ENCODE measurements at regions not wholly inside any gene's neighbourhood (a gene's known extent, or its start where the extent isn't known, plus 50 kb on each side); places are given as distances from the start of the nearest gene placed in this dataset.

DNA sequence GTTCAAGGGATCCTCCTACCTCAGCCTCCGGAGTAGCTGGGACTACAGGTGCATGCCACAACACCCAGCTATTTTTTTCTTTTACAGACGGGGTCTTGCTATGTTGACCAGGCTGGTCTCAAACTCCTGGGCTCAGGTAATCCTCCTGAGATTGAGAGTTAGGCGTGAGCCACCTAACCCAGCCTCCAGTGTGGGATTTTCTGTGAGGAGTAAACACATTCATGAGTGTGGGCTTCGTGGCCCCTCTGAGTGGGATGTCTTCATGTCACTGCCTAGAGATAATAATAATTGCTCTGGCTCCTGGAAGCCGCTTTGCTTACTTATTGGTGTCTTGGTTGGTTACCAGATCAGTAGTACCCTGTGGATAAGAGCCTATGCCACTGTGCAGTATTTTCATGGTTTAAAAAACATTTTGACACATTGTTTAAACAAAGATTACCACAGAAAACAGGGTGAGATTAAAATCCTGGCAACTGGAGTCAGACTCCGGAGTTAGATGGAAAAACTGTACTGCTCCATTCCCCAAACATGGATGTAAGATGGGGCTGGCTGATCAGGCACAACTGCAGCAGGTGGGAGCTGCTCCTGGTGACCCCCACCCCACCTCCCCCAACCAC lies 159.1 kb upstream of the RAB4A start:
- Histone ChIP-seq H3K4me1 (ENCODE audit: control insufficient read depth, insufficient read depth, low read length) (peaks cover 89% of the 10 kb centered on the region), H3K4me3 (ENCODE audit: low read length in 2 of 2) (no peak overlapping the region), H3K9ac (ENCODE audit: low read length in 2 of 2) (no peak overlapping the region), H3K27me3 (ENCODE audit: control insufficient read depth in 1 of 2, insufficient read depth in 2 of 2, low read length in 2 of 2) (no peaks in the 10 kb centered on the region), H3K27ac (ENCODE audit: low read length) (peak overlapping the region; percentile 94), H3K9me3 (ENCODE audit: control insufficient read depth in 2 of 2, low read length in 2 of 2) (no peaks in the 10 kb centered on the region), H3K36me3 (ENCODE audit: control insufficient read depth in 2 of 2, insufficient read depth in 2 of 2, low read length in 2 of 2) (no peaks in the 10 kb centered on the region)

DNA sequence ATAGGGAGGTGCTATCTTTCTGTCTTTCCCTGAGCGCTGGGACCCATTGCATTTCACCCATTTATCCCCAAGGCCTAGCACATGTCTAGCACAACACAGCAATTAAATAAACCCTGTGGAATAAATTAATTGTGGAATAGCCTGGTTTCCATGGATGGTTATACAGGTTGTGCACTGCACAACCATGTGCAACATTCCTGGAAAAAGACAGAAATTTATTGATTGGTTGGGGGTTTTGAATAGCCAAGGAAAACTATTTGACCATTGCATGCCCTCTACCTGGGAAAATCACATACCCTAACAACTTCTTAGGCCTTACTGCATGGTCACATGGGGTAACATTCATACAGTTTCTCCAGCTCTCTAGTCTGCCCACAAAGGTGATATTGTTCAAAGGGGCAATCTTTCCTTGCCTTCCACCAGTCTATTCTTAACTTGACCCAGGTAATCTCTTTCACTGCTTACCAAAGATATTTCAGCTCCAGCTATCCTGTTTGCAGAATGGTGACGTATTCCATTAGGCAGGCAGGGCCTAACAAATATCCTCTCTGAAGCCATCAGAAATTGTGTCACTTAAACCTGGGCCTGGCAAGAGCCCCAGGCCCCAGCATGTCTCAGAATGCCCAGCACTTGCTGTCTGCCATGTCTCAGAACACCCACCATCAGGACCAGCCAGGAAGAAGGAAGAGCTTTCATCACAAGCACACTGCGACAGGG lies 157.9 kb upstream of the RAB4A start:
- Histone ChIP-seq H3K27me3 (ENCODE audit: control insufficient read depth in 1 of 2, insufficient read depth in 2 of 2, low read length in 2 of 2) (no peaks in the 10 kb centered on the region), H3K4me3 (ENCODE audit: low read length in 2 of 2) (no peak overlapping the region), H3K9ac (ENCODE audit: low read length in 2 of 2) (no peak overlapping the region)

DNA sequence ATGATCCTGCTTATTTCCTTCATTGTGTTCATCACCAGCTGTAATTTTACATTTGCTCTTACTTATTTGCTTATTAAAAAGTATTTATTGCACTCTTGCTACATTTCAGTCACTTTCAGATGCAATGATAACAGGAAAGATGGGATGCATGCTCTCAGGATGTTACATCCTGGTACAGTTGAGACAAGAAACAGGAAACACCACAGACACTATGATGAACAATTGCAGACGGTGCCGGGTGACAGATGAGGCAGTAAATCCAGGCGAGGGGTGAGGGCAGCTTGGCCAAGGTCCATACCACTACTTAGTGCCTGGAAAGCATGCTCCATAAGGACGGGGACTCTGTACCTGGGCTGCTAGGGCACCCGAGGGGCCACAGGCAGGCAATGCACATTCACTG lies 156.6 kb upstream of the RAB4A start:
- Histone ChIP-seq H3K4me3 (ENCODE audit: low read length in 2 of 2) (no peak overlapping the region), H3K36me3 (ENCODE audit: control insufficient read depth in 2 of 2, insufficient read depth in 2 of 2, low read length in 2 of 2) (no peaks in the 10 kb centered on the region), H3K27me3 (ENCODE audit: control insufficient read depth in 1 of 2, insufficient read depth in 2 of 2, low read length in 2 of 2) (no peaks in the 10 kb centered on the region), H3K9me3 (ENCODE audit: control insufficient read depth in 2 of 2, low read length in 2 of 2) (no peaks in the 10 kb centered on the region), H3K4me1 (ENCODE audit: control insufficient read depth, insufficient read depth, low read length) (peaks cover 82% of the 10 kb centered on the region), H3K9ac (ENCODE audit: low read length in 2 of 2) (no peak overlapping the region), H3K27ac (ENCODE audit: low read length) (peak overlapping the region; percentile 94)

More for the DNA sequence above, 157.9 kb upstream of the RAB4A start:
- H3K4me1 ChIP-seq (ENCODE audit: control insufficient read depth, insufficient read depth, low read length), result peaks cover 93% of the 10 kb centered on the region
- H3K36me3 ChIP-seq (ENCODE audit: control insufficient read depth in 2 of 2, insufficient read depth in 2 of 2, low read length in 2 of 2), result no peaks in the 10 kb centered on the region
- H3K27ac ChIP-seq (ENCODE audit: low read length), result peak overlapping the region; percentile 94
- H3K9me3 ChIP-seq (ENCODE audit: control insufficient read depth in 2 of 2, low read length in 2 of 2), result no peaks in the 10 kb centered on the region

DNA sequence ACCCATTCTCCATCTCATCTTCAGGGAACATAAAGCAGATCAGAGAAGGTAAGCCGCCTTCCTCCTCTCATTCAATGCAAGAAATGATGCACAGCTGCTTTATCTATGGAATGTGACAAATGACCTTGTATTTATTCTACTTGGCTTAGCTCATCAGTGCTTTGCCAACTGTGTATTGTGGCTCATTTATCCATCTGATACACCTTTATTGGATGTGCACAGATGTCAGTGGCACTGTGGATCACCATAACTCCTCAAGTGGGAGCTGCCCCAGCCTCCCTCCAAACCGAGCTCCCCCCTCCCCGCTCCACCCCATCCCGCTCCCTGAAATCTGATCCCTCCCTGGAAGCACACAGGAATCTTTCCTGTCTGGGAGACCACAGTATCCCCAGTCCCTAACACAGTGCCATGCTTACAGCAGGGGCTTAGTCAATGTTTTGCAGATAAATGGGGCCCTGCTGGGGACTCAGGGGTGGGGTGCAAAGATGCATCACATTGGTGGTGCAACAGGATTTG lies 156.0 kb upstream of the RAB4A start:
- H3K9me3 ChIP-seq (ENCODE audit: control insufficient read depth in 2 of 2, low read length in 2 of 2), result no peaks in the 10 kb centered on the region
- H3K36me3 ChIP-seq (ENCODE audit: control insufficient read depth in 2 of 2, insufficient read depth in 2 of 2, low read length in 2 of 2), result no peaks in the 10 kb centered on the region
- no peaks in the 10 kb centered on the region for H3K27me3 ChIP-seq (ENCODE audit: control insufficient read depth in 1 of 2, insufficient read depth in 2 of 2, low read length in 2 of 2)
- H3K9ac ChIP-seq (ENCODE audit: low read length in 2 of 2), result no peak overlapping the region
- no peak overlapping the region for H3K4me3 ChIP-seq (ENCODE audit: low read length in 2 of 2)
- peak overlapping the region; percentile 94 for H3K27ac ChIP-seq (ENCODE audit: low read length)
- peaks cover 77% of the 10 kb centered on the region for H3K4me1 ChIP-seq (ENCODE audit: control insufficient read depth, insufficient read depth, low read length)

DNA sequence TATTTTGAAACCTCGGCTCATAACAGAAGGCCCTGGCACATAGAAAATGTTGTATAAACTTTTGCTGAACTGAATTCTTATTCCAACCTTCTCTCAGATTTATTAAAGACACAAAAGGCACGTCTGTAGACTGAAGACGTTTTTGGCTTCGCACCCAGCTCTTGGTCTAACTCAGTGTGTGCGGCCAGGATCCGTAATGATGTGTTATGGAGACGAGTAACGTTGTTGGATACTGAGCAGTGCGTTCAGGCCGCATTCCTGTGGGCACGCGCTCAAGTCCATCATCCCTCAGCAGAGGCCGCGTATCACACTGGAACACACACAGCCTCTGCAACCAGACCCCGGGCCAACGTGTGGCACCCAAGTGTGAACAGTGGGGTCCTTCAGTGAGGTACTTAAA lies 154.8 kb upstream of the RAB4A start:
- no peaks in the 10 kb centered on the region for H3K27me3 ChIP-seq (ENCODE audit: control insufficient read depth in 1 of 2, insufficient read depth in 2 of 2, low read length in 2 of 2)
- peak overlapping the region; percentile 94 for H3K27ac ChIP-seq (ENCODE audit: low read length)
- H3K4me1 ChIP-seq (ENCODE audit: control insufficient read depth, insufficient read depth, low read length), result peaks cover 74% of the 10 kb centered on the region

DNA sequence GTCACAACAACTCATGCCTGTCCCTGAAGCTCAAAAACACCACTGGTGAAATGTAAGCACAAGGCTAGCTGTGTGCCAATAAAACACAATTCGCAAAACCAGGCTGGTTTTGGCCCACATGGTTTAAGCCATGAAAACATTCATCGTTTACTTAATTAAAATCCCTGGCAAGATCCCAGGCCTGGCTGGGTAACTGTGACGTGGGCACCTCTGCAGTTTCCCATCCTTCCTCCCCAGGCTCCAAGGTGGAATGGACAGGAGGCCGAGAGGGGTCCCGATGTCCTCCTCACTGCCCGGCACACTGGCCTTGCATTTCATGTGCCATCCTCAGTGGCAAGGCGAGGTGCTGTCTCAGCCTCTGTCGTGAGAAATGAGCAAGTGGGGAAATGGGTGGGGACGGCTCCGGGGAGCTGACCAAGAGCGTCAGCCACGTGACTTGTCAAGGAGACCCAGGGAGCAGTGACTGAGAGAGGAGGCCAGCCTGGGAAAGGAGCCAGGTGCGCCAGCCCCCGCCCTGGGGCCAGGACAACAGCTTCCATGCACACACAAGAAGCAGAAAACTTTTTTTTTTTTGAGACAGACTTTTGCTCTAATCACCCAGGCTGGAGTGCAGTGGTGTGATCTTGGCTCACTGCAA lies 153.1 kb upstream of the RAB4A start:
- Histone ChIP-seq H3K9ac (ENCODE audit: low read length in 2 of 2) (peak overlapping the region in 1 of 2 donors; percentile 29), H3K4me3 (ENCODE audit: low read length in 2 of 2) (peak overlapping the region in 1 of 2 donors; percentile 29), H3K27me3 (ENCODE audit: control insufficient read depth in 1 of 2, insufficient read depth in 2 of 2, low read length in 2 of 2) (no peaks in the 10 kb centered on the region)

More for the DNA sequence above, 154.8 kb upstream of the RAB4A start:
- Histone ChIP-seq H3K36me3 (ENCODE audit: control insufficient read depth in 2 of 2, insufficient read depth in 2 of 2, low read length in 2 of 2) (no peaks in the 10 kb centered on the region), H3K4me3 (ENCODE audit: low read length in 2 of 2) (peak overlapping the region in 1 of 2 donors; percentile 22), H3K9me3 (ENCODE audit: control insufficient read depth in 2 of 2, low read length in 2 of 2) (no peaks in the 10 kb centered on the region), H3K9ac (ENCODE audit: low read length in 2 of 2) (peak overlapping the region; percentile 44 to 47)

DNA sequence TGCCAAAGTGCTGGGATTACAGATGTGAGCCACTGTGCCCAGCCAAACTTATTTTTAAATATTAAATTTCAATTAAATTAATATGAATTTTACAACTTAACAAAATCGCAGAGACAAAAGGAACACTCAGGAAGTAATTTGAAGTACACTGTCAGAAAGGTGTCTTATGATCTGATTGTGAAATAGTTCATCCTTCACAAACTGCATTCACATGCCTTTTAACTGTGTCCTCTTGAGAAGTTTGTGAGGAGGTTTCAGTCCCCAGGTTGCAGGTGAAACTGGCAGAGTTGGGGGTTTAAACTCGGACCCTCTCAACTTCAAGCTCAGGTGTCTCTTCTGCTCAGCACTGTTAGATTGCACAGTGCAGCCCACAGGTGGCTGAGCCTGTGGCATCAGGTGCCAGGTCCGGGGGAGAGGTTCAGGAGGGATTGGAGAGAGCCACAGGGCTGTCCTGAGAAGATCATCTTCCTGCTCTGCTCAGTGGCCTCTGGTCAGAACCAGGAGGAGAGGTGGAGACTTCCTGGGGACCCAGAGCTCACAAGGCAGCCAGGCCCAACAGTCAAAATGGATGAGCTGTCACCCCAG lies 152.3 kb upstream of the RAB4A start:
- Histone ChIP-seq H3K36me3 (ENCODE audit: control insufficient read depth in 2 of 2, insufficient read depth in 2 of 2, low read length in 2 of 2) (no peaks in the 10 kb centered on the region), H3K27me3 (ENCODE audit: control insufficient read depth in 1 of 2, insufficient read depth in 2 of 2, low read length in 2 of 2) (no peaks in the 10 kb centered on the region), H3K9ac (ENCODE audit: low read length in 2 of 2) (no peak overlapping the region), H3K4me3 (ENCODE audit: low read length in 2 of 2) (no peak overlapping the region), H3K27ac (ENCODE audit: low read length) (peak overlapping the region; percentile 55), H3K4me1 (ENCODE audit: control insufficient read depth, insufficient read depth, low read length) (peaks cover 56% of the 10 kb centered on the region), H3K9me3 (ENCODE audit: control insufficient read depth in 2 of 2, low read length in 2 of 2) (no peaks in the 10 kb centered on the region)

More for the DNA sequence above, 153.1 kb upstream of the RAB4A start:
- H3K4me1 ChIP-seq (ENCODE audit: control insufficient read depth, insufficient read depth, low read length), result peaks cover 64% of the 10 kb centered on the region
- no peaks in the 10 kb centered on the region for H3K36me3 ChIP-seq (ENCODE audit: control insufficient read depth in 2 of 2, insufficient read depth in 2 of 2, low read length in 2 of 2)
- H3K27ac ChIP-seq (ENCODE audit: low read length), result peak overlapping the region; percentile 94
- no peaks in the 10 kb centered on the region for H3K9me3 ChIP-seq (ENCODE audit: control insufficient read depth in 2 of 2, low read length in 2 of 2)

DNA sequence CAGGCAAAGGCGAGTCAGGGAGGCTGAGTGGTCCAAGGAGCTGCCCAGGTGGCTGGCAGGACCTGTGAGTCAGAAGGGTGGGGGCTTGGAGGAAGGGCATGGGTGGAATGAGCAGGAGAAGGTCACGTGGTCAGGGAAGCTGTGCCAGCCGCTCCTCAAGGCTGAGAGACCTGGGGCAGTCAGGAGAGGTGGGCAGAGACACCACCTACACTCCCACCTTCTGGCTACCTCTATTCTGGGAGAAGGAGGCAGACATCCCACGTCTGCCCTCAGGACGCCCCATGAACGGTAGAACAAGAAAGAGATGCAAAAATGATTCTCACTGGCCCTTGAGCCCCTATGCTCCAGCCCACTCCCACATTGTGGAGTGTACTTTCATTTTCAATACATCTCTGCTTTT lies 151.8 kb upstream of the RAB4A start:
- Histone ChIP-seq H3K36me3 (ENCODE audit: control insufficient read depth in 2 of 2, insufficient read depth in 2 of 2, low read length in 2 of 2) (no peaks in the 10 kb centered on the region), H3K9me3 (ENCODE audit: control insufficient read depth in 2 of 2, low read length in 2 of 2) (no peaks in the 10 kb centered on the region), H3K27ac (ENCODE audit: low read length) (peak overlapping the region; percentile 55), H3K27me3 (ENCODE audit: control insufficient read depth in 1 of 2, insufficient read depth in 2 of 2, low read length in 2 of 2) (no peaks in the 10 kb centered on the region), H3K4me1 (ENCODE audit: control insufficient read depth, insufficient read depth, low read length) (peaks cover 50% of the 10 kb centered on the region), H3K4me3 (ENCODE audit: low read length in 2 of 2) (no peak overlapping the region), H3K9ac (ENCODE audit: low read length in 2 of 2) (no peak overlapping the region)

DNA sequence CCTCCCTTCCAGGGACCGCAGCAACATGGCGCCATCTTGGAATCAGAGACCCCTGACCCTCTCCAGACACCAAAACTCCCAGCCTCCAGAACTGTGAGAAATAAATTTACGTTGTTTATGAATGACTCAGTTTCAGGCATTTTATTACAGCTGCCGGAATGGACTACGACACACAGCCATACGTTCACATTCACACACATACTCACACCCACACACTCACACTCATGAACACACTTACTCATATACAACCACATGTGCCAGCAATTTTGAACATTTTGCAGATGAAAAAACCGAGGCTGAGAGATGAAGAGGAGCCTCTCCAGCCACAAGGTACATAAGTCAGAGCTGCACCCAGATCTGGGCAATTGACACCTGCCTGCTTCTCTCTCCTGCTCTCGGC lies 151.0 kb upstream of the RAB4A start:
- Histone ChIP-seq H3K36me3 (ENCODE audit: control insufficient read depth in 2 of 2, insufficient read depth in 2 of 2, low read length in 2 of 2) (no peaks in the 10 kb centered on the region), H3K27ac (ENCODE audit: low read length) (peak overlapping the region; percentile 55), H3K9ac (ENCODE audit: low read length in 2 of 2) (no peak overlapping the region), H3K4me3 (ENCODE audit: low read length in 2 of 2) (no peak overlapping the region), H3K27me3 (ENCODE audit: control insufficient read depth in 1 of 2, insufficient read depth in 2 of 2, low read length in 2 of 2) (no peaks in the 10 kb centered on the region), H3K9me3 (ENCODE audit: control insufficient read depth in 2 of 2, low read length in 2 of 2) (no peaks in the 10 kb centered on the region), H3K4me1 (ENCODE audit: control insufficient read depth, insufficient read depth, low read length) (peaks cover 45% of the 10 kb centered on the region)

DNA sequence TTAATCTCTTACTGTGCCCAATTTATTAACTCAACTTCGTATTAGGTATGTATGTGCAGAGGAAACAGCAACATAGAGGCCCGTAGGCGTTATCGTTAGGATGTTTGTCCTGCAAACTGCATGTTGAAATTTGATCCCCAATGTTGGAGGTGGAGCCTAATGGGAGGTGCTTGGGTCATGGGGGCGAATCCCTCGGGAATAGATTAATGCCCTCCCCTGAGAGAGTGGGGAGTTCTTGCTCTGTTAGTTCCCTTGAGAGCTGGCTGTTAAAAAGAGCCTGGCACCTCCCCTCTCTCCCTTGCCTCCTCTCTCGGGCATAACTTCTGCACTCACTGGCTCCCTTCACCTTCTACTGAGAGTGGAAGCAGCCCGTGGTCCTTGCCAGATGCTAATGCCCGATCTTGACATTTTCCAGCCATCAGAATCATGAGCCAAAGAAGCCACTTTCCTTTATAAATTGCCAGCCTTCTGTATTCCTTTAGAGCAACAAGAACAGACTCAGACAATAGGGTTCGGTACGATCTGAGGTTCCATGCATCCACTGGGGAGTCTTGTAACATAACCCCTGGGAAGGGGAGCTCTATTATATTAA lies 149.0 kb upstream of the RAB4A start:
- peaks cover 27% of the 10 kb centered on the region for H3K4me1 ChIP-seq (ENCODE audit: control insufficient read depth, insufficient read depth, low read length)

More for the DNA sequence above, 149.0 kb upstream of the RAB4A start:
- Histone ChIP-seq H3K36me3 (ENCODE audit: control insufficient read depth in 2 of 2, insufficient read depth in 2 of 2, low read length in 2 of 2) (no peaks in the 10 kb centered on the region), H3K9me3 (ENCODE audit: control insufficient read depth in 2 of 2, low read length in 2 of 2) (no peaks in the 10 kb centered on the region), H3K27ac (ENCODE audit: low read length) (peak overlapping the region; percentile 24), H3K4me3 (ENCODE audit: low read length in 2 of 2) (no peak overlapping the region), H3K9ac (ENCODE audit: low read length in 2 of 2) (no peak overlapping the region), H3K27me3 (ENCODE audit: control insufficient read depth in 1 of 2, insufficient read depth in 2 of 2, low read length in 2 of 2) (no peaks in the 10 kb centered on the region)

Measured in stomach smooth muscle (tissue), 2 donors.